MM.1S (cell line): ENCODE measurements at regions not wholly inside any gene's neighbourhood (a gene's known extent, or its start where the extent isn't known, plus 50 kb on each side); places are given as distances from the start of the nearest gene placed in this dataset.

Experiments
- DNase-seq: peaks from one replicate; pipeline ENCODE4 v3.0.0-alpha.2; 2015
- H2AFZ ChIP-seq: fragments of 300-600 bp; sonication (generic); 2 replicates; pipeline ENCODE4 v1.6.0; 2016; ENCODE audit warnings: antibody characterized with exemption, low read length
- H3F3A ChIP-seq: fragments of 300-600 bp; sonication (generic); 2 replicates; pipeline ENCODE4 v1.6.1; 2016; ENCODE audit warnings: mild to moderate bottlenecking, antibody characterized with exemption, low read length, moderate library complexity, mixed read lengths; ENCODE audit not compliant: insufficient read depth
- H3K27ac ChIP-seq: fragments of 300-600 bp; sonication (generic); 2 replicates; pipeline ENCODE4 v1.5.1; 2016; ENCODE audit warnings: mild to moderate bottlenecking, low read length
- H3K27me3 ChIP-seq: fragments of 300-600 bp; sonication (generic); replicated peaks from 2 replicates; pipeline ENCODE4 v1.6.0; 2016; ENCODE audit warnings: low read length; ENCODE audit not compliant: insufficient read depth
- H3K36me3 ChIP-seq: fragments of 300-600 bp; sonication (generic); replicated peaks from 2 replicates; pipeline ENCODE4 v1.6.1; 2016; ENCODE audit warnings: mild to moderate bottlenecking, low read length, mixed read lengths; ENCODE audit not compliant: insufficient read depth
- H3K4me1 ChIP-seq: fragments of 300-600 bp; sonication (generic); 2 replicates; pipeline ENCODE4 v1.6.1; 2016; ENCODE audit warnings: low read length, mixed read lengths
- H3K4me2 ChIP-seq: fragments of 300-600 bp; sonication (generic); 2 replicates; pipeline ENCODE4 v1.6.0; 2016; ENCODE audit warnings: low read depth, low read length
- H3K4me3 ChIP-seq: fragments of 300-600 bp; sonication (generic); 2 replicates; pipeline ENCODE4 v1.5.1; 2016; ENCODE audit warnings: low read length, mixed read lengths
- H3K79me2 ChIP-seq: fragments of 300-600 bp; sonication (generic); 2 replicates; pipeline ENCODE4 v1.6.1; 2016; ENCODE audit warnings: mixed run types, low read length, mixed read lengths
- H3K9ac ChIP-seq: fragments of 300-600 bp; sonication (generic); 2 replicates; pipeline ENCODE4 v1.6.1; 2016; ENCODE audit warnings: low read length, mixed read lengths
- H3K9me2 ChIP-seq: fragments of 300-600 bp; sonication (generic); replicated peaks from 2 replicates; pipeline ENCODE4 v1.6.1; 2016; ENCODE audit warnings: mild to moderate bottlenecking, low read length, mixed read lengths; ENCODE audit not compliant: insufficient read depth
- H3K9me3 ChIP-seq: fragments of 300-600 bp; sonication (generic); replicated peaks from 2 replicates; pipeline ENCODE4 v1.6.1; 2016; ENCODE audit warnings: mild to moderate bottlenecking, low read length, mixed read lengths; ENCODE audit not compliant: insufficient read depth
- H4K20me1 ChIP-seq: fragments of 300-600 bp; sonication (generic); 2 replicates; pipeline ENCODE4 v1.6.1; 2016; ENCODE audit warnings: mild to moderate bottlenecking, low read length, moderate library complexity, mixed read lengths; ENCODE audit not compliant: insufficient read depth
- EZH2 ChIP-seq: fragments of 300-600 bp; sonication (generic); optimal IDR thresholded peaks from 2 replicates; pipeline ENCODE3; 2017; ENCODE audit warnings: low read depth, mild to moderate bottlenecking, antibody characterized with exemption, low read length, mixed read lengths
- EZH2phosphoT487 ChIP-seq: fragments of 300-600 bp; sonication (generic); IDR thresholded peaks from 2 replicates; pipeline ENCODE4 v1.6.1; 2018; ENCODE audit warnings: antibody characterized with exemption, low read length
- TF ChIP-seq, protein P1 (sequence below): fragments of 300-600 bp; sonication (generic); IDR thresholded peaks from 2 replicates; pipeline ENCODE4 v1.5.1; 2016; ENCODE audit warnings: antibody characterized with exemption, low read length, mixed read lengths

GRCh38 chr2:38509947-38510326 lies 92.8 kb downstream of the HNRNPLL start:
- H2AFZ ChIP-seq = no peak overlapping the region
- H3K9ac ChIP-seq = no peak overlapping the region

DNA sequence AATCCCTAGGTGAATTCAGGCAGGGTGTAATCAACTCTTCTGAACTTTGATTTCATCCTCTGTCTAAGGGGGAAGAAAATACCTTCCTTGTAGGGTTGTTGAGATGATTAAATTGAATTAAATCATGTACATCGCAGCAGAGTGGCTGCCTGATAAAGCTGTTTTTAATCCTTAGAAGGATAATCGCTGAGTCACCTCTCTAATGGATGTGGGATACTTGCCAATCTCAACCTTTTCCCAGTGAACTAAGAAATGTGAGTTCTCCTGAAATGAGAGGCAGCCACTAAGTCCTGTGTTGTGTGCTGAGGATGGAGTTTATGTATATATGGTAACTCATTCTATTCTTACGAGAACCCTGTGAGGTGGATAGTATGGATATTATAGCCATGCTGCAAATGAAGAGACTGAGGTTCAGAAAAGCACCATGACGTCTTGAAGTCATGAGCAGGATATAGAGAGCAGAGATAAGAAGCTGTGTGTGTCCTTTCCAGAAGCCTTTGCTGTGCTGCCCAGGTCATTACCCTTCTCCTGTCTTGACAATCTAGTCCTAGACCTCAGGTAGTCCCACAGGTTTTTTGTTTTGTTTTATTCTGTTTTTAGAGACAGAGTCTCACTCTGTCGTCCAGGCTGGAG lies 93.3 kb downstream of the HNRNPLL start:
- Histone ChIP-seq H2AFZ (no peak overlapping the region), H3K4me2 (no peak overlapping the region), H3K9ac (no peak overlapping the region), H3F3A (no peaks in the 10 kb centered on the region), H3K9me3 (no peaks in the 10 kb centered on the region), H3K4me3 (no peak overlapping the region), H3K36me3 (no peaks in the 10 kb centered on the region), H3K27ac (no peak overlapping the region), H3K4me1 (no peaks in the 10 kb centered on the region), H4K20me1 (no peaks in the 10 kb centered on the region), H3K79me2 (no peaks in the 10 kb centered on the region), H3K27me3 (no peaks in the 10 kb centered on the region), H3K9me2 (no peaks in the 10 kb centered on the region)
- no peak for DNase-seq
- TF ChIP-seq EZH2 (no peak), EZH2phosphoT487 (no peak)
- TF ChIP-seq, protein P1, sequence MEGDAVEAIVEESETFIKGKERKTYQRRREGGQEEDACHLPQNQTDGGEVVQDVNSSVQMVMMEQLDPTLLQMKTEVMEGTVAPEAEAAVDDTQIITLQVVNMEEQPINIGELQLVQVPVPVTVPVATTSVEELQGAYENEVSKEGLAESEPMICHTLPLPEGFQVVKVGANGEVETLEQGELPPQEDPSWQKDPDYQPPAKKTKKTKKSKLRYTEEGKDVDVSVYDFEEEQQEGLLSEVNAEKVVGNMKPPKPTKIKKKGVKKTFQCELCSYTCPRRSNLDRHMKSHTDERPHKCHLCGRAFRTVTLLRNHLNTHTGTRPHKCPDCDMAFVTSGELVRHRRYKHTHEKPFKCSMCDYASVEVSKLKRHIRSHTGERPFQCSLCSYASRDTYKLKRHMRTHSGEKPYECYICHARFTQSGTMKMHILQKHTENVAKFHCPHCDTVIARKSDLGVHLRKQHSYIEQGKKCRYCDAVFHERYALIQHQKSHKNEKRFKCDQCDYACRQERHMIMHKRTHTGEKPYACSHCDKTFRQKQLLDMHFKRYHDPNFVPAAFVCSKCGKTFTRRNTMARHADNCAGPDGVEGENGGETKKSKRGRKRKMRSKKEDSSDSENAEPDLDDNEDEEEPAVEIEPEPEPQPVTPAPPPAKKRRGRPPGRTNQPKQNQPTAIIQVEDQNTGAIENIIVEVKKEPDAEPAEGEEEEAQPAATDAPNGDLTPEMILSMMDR = no peak

More at GRCh38 chr2:38509947-38510326, 92.8 kb downstream of the HNRNPLL start:
- Histone ChIP-seq H3K9me2 (no peaks in the 10 kb centered on the region), H3K27me3 (no peaks in the 10 kb centered on the region), H3K4me3 (no peak overlapping the region), H3K4me1 (no peaks in the 10 kb centered on the region), H3K9me3 (no peaks in the 10 kb centered on the region), H3K36me3 (no peaks in the 10 kb centered on the region), H4K20me1 (no peaks in the 10 kb centered on the region), H3K79me2 (no peaks in the 10 kb centered on the region), H3K27ac (no peak overlapping the region), H3F3A (no peaks in the 10 kb centered on the region), H3K4me2 (no peak overlapping the region)
- no peak for DNase-seq
- TF ChIP-seq EZH2 (no peak), EZH2phosphoT487 (no peak)
- TF ChIP-seq, protein P1 = no peak

DNA sequence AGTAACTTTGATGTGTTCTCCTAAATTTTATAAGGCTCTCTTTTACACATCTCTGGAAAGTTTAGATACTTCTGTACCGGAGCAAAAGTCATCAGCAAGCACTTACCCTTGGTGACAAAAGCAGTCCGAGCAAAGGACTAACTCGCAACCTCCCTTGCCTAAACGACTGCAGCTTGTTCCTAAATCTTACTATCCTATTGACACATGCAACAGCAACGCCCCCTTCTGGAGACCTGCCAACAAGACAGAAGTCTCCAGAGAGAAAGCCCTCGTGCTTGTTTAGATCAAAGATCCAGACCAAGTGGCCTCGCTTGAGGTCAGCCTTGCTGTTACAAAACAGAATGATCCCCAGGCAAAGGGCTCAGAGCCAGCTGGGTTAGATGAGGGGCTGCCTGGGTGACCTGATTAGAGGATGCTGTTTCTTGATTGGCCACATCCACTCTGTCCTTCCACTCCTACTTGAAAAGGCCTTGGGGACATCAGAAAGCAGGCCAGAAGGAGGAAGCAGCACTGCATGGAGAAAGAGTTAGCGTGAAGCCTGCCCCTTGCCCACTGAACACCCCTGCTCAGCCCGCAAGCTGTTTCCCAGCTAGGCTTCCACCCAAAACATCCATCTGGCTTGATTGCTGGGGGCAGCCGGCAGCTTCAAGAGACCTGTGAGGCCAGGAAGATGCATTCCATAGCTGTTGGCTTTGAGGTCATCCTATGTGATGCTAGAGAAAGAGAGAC lies 94.3 kb downstream of the HNRNPLL start:
- Histone ChIP-seq H4K20me1 (no peaks in the 10 kb centered on the region), H3K4me2 (no peak overlapping the region), H3K4me3 (no peak overlapping the region), H3K9me2 (no peaks in the 10 kb centered on the region), H3K27me3 (no peaks in the 10 kb centered on the region), H2AFZ (peak overlapping the region; percentile 28; the same call in 1 of the 2 replicates), H3K9me3 (no peaks in the 10 kb centered on the region), H3K9ac (no peak overlapping the region), H3K36me3 (no peaks in the 10 kb centered on the region), H3K4me1 (no peaks in the 10 kb centered on the region), H3K79me2 (no peaks in the 10 kb centered on the region), H3F3A (no peaks in the 10 kb centered on the region), H3K27ac (no peak overlapping the region)
- peak; percentile 87 for DNase-seq
- TF ChIP-seq, protein P1 = peak; percentile 84
- no peak for TF ChIP-seq EZH2
